Adrenal gland (tissue), 5 donors: ENCODE measurements at regions not wholly inside any gene's neighbourhood (a gene's known extent, or its start where the extent isn't known, plus 50 kb on each side); places are given as distances from the start of the nearest gene placed in this dataset.

Experiments
- CTCF ChIP-seq, 6 experiments: fragments of 450-650 bp in 4 of 6; fragments of 200-600 bp in 2 of 6; sonication (generic) in 1 of 6; IDR thresholded peaks; 1 replicate in 5 of 6; 2 replicates in 1 of 6; pipeline versions ENCODE4 v1.5.1 to v1.8.0; 2016 to 2021; ENCODE audit warnings: antibody characterized with exemption in 6 of 6, mild to moderate bottlenecking in 2 of 6, moderate library complexity in 1 of 6
- POLR2A ChIP-seq, 2 donors: fragments of 450-650 bp; IDR thresholded peaks; one replicate each; pipeline ENCODE4 v1.6.1; 2017; ENCODE audit warnings: antibody characterized with exemption in 2 of 2, mild to moderate bottlenecking in 2 of 2, moderate library complexity in 1 of 2
- donor health status: DM: no; HTN: no; CAD: no.

DNA sequence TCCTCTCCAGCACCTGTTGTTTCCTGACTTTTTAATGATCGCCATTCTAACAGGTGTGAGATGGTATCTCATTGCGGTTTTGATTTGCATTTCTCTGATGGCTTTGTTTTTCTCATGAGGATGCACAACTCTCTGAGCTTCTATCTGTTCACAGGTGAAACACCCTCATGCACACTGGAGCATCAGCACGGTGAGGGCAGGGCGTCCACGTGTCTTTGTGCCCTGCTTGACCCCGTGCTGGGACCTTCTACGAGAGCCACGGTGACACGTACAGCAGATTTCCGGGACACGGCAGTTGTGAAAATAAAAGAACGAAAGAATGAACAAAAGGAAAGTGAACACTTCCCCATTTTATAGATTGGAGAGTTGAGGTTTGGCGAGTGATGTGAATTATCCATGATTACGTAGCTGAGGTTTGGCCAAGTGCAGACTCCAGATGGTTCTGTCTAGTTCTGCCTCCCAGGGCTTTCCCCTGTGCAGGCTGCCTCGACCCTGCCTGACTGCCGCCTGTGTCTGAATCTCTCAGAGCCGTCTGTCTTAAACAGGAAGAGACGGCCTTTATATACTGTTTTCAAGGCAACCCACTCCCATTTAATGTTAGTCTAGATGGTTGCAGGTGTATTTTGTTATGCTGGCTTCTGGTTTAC lies 67.8 kb upstream of the SORBS2 start:
- TF ChIP-seq CTCF (IDR thresholded peaks at IDR 0.05), result no peak
- TF ChIP-seq POLR2A (IDR thresholded peaks at IDR 0.05), result no peak
